OCI-LY7 (cell line): ENCODE measurements at regions not wholly inside any gene's neighbourhood (a gene's known extent, or its start where the extent isn't known, plus 50 kb on each side); places are given as distances from the start of the nearest gene placed in this dataset.
"Not testable (repeated sequence)": the region's sequence is repeated elsewhere in the genome, so short reads cannot be mapped to it uniquely, and the experiment has no call there.

Experiments
- BruUV-seq: library from RNA; stranded (reverse); fragments of 400-500 nt; replicated peaks from 2 replicates; lab custom pipeline; 2021; lab: Mats Ljungman, UMichigan
- CTCF ChIA-PET: fragments of 300-600 bp; sonication (Branson Sonifier 250); formaldehyde crosslinking; loops from one replicate; lab custom pipeline; 2022; ENCODE audit warnings: antibody characterized with exemption; ENCODE audit not compliant: unreplicated experiment; lab: Charles Lee
- POLR2A ChIA-PET: fragments of 300-600 bp; sonication (Branson Sonifier 250); formaldehyde crosslinking; loops from one replicate; lab custom pipeline; 2022; ENCODE audit warnings: antibody characterized with exemption; lab: Charles Lee
- DNase-seq: peaks from one replicate; pipeline ENCODE4 v3.0.0-alpha.2; 2015; ENCODE audit warnings: low spot score
- H2AFZ ChIP-seq: fragments of 200-600 bp; sonication (generic), shearing (Covaris generic); 2 replicates; pipeline ENCODE4 v1.6.1; 2014; ENCODE audit warnings: mild to moderate bottlenecking, antibody characterized with exemption, low read length, moderate library complexity
- H3K27ac ChIP-seq: fragments of 200-600 bp; sonication (generic); 2 replicates; pipeline ENCODE4 v1.5.1; 2014; ENCODE audit warnings: mixed run types, low read depth, mild to moderate bottlenecking, moderate library complexity, low read length, inconsistent platforms; ENCODE audit not compliant: poor library complexity, severe bottlenecking
- H3K36me3 ChIP-seq: fragments of 200-600 bp; sonication (generic); 2 replicates; pipeline ENCODE4 v1.6.1; 2014; ENCODE audit warnings: mild to moderate bottlenecking, antibody characterized with exemption, low read length, moderate library complexity, mixed read lengths; ENCODE audit not compliant: insufficient read depth
- H3K4me1 ChIP-seq: fragments of 200-600 bp; sonication (generic); 2 replicates; pipeline ENCODE4 v1.5.1; 2014; ENCODE audit warnings: mild to moderate bottlenecking, low read length; ENCODE audit not compliant: insufficient read depth, poor library complexity, severe bottlenecking
- H3K4me2 ChIP-seq: fragments of 200-600 bp; sonication (generic); 2 replicates; pipeline ENCODE4 v1.6.1; 2014; ENCODE audit warnings: mild to moderate bottlenecking, low read length
- H3K4me3 ChIP-seq: fragments of 200-600 bp; sonication (generic); 2 replicates; pipeline ENCODE4 v1.5.1; 2014; ENCODE audit warnings: mild to moderate bottlenecking, low read depth, low read length; ENCODE audit not compliant: poor library complexity, severe bottlenecking
- H3K79me2 ChIP-seq: fragments of 200-600 bp; sonication (generic); 2 replicates; pipeline ENCODE4 v1.6.1; 2016; ENCODE audit warnings: low read depth, mild to moderate bottlenecking, low read length, moderate library complexity, mixed read lengths; ENCODE audit not compliant: insufficient read depth
- H3K9me2 ChIP-seq: fragments of 200-600 bp; sonication (generic); 2 replicates; pipeline ENCODE4 v1.6.1; 2016; ENCODE audit warnings: mild to moderate bottlenecking, low read length, mixed read lengths; ENCODE audit not compliant: insufficient read depth
- H3K9me3 ChIP-seq: fragments of 200-600 bp; sonication (generic); 2 replicates; pipeline ENCODE4 v1.6.1; 2014; ENCODE audit warnings: mild to moderate bottlenecking, mixed run types, low read length, mixed read lengths
- H4K20me1 ChIP-seq: fragments of 200-600 bp; sonication (generic); 2 replicates; pipeline ENCODE4 v1.6.1; 2014; ENCODE audit warnings: mild to moderate bottlenecking, antibody characterized with exemption, low read length, moderate library complexity, mixed read lengths; ENCODE audit not compliant: insufficient read depth
- CTCF ChIP-seq: fragments of 200-600 bp; sonication (generic); conservative IDR thresholded peaks from 2 replicates; pipeline ENCODE4 v1.5.1; 2014; ENCODE audit warnings: mild to moderate bottlenecking, antibody characterized with exemption, low read length, moderate library complexity, mixed read lengths
- EZH2phosphoT487 ChIP-seq: fragments of 200-600 bp; sonication (generic); IDR thresholded peaks from 2 replicates; pipeline ENCODE4 v1.6.1; 2018; ENCODE audit warnings: low read depth, borderline replicate concordance, mild to moderate bottlenecking, mixed run types, antibody characterized with exemption, low read length, moderate library complexity, mixed read lengths
- intact Hi-C: fragments of 100-400 bp; cut with micrococcal nuclease; formaldehyde crosslinking; loops from one replicate; pipeline ENCODE4 v1.10.0; 2022; ENCODE audit not compliant: unreplicated experiment

- Histone ChIP-seq H3K9me3 (no peaks in the 10 kb centered on the region), H3K9me2 (no peaks in the 10 kb centered on the region), H3K4me2 (no peak overlapping the region), H2AFZ (no peak overlapping the region), H3K79me2 (no peaks in the 10 kb centered on the region), H4K20me1 (no peaks in the 10 kb centered on the region), H3K36me3 (no peaks in the 10 kb centered on the region), H3K4me1 (no peaks in the 10 kb centered on the region), H3K4me3 (no peak overlapping the region), H3K27ac (no peak overlapping the region)
- DNase-seq, result no peak
- no peak for TF ChIP-seq EZH2phosphoT487
- TF ChIP-seq CTCF, result no peak
- CTCF ChIA-PET, result no interaction called here
- no TSS peak for BruUV-seq
- POLR2A ChIA-PET, result no interaction called here
- intact Hi-C loops, result no loop called here
These were observed 515.3 kb downstream of the IRS2 start for GRCh38 chr13:109271061-109271460.

GRCh38 chr13:109269381-109269780 is 517.0 kb downstream of the IRS2 start:
- not testable (repeated sequence) for H3K79me2 ChIP-seq

GRCh38 chr13:109268492-109268891 is 517.9 kb downstream of the IRS2 start:
- H2AFZ ChIP-seq, H3K36me3 ChIP-seq, H3K4me2 ChIP-seq, H4K20me1 ChIP-seq, H3K27ac ChIP-seq, intact Hi-C loops, DNase-seq, BruUV-seq, H3K79me2 ChIP-seq, H3K9me2 ChIP-seq, H3K4me3 ChIP-seq, H3K9me3 ChIP-seq, CTCF ChIA-PET, H3K4me1 ChIP-seq: not testable (repeated sequence)
- POLR2A ChIA-PET, result interaction anchor here (0.7 kb wide), 1 partner anchor 198 kb away, joined by 3 read pairs; no protein-coding TSS in a partner anchor

More at GRCh38 chr13:109269381-109269780, 517.0 kb downstream of the IRS2 start:
- H3K4me2 ChIP-seq, H3K27ac ChIP-seq, intact Hi-C loops, CTCF ChIA-PET, DNase-seq, BruUV-seq, H3K36me3 ChIP-seq, H3K4me1 ChIP-seq, H3K4me3 ChIP-seq, H4K20me1 ChIP-seq, POLR2A ChIA-PET, H3K9me2 ChIP-seq, H3K9me3 ChIP-seq, H2AFZ ChIP-seq: not testable (repeated sequence)

- H2AFZ ChIP-seq, POLR2A ChIA-PET, H3K9me2 ChIP-seq, BruUV-seq, H3K36me3 ChIP-seq, H3K4me1 ChIP-seq, DNase-seq, H3K4me2 ChIP-seq, H3K79me2 ChIP-seq, intact Hi-C loops, H3K9me3 ChIP-seq, H4K20me1 ChIP-seq, H3K27ac ChIP-seq, CTCF ChIA-PET, H3K4me3 ChIP-seq: not testable (repeated sequence)
These were observed 519.0 kb downstream of the IRS2 start for GRCh38 chr13:109267400-109267799.

- DNase-seq, H3K79me2 ChIP-seq, H2AFZ ChIP-seq, CTCF ChIA-PET, BruUV-seq, H3K36me3 ChIP-seq, H3K9me2 ChIP-seq, H3K9me3 ChIP-seq, H3K4me2 ChIP-seq, H4K20me1 ChIP-seq, H3K4me3 ChIP-seq, POLR2A ChIA-PET, H3K4me1 ChIP-seq, H3K27ac ChIP-seq, intact Hi-C loops: not testable (repeated sequence)
These were observed 521.0 kb downstream of the IRS2 start for GRCh38 chr13:109265438-109265742.
